ENCODE measurements at regions not wholly inside any gene's neighbourhood (a gene's known extent, or its start where the extent isn't known, plus 50 kb on each side); places are given as distances from the start of the nearest gene placed in this dataset.

GRCh38 chr9:93826209-93826608 lies 128.9 kb downstream of the BARX1 start:
- intact Hi-C loops (cut with DNase I): loop anchor here in 6 of 10 donors (2.0 to 10.0 kb wide), 3 partner anchors 136 to 139 kb away; no protein-coding TSS in a partner anchor
- Histone ChIP-seq H3K4me1 (peaks cover 0 to 10% (median 5%) of the 10 kb centered on the region in 9 donors), H3K36me3 (no peaks in the 10 kb centered on the region), H3K9me3 (peaks cover 0 to 12% (median 0%) of the 10 kb centered on the region in 11 donors), H3K27me3 (peaks cover 0 to 75% (median 58%) of the 10 kb centered on the region in 7 donors), H3K27ac (no peak overlapping the region), H3K4me3 (no peak overlapping the region)
- DNase-seq (no peak), ATAC-seq (no peak)
- WGBS, 2 donors: 23 to 24% methylated on average over 36 of the region's 36 CpGs
- TF ChIP-seq CTCF (IDR thresholded peaks at IDR 0.05): peak in 3 of 9 donors; percentile 9 to 41 (median 14)

GRCh38 chr9:93825348-93826115 lies 129.6 kb downstream of the BARX1 start:
- Histone ChIP-seq H3K4me1 (peaks cover 0 to 10% (median 5%) of the 10 kb centered on the region in 9 donors), H3K9me3 (peaks cover 0 to 12% (median 0%) of the 10 kb centered on the region in 11 donors), H3K27ac (no peak overlapping the region), H3K36me3 (no peaks in the 10 kb centered on the region), H3K27me3 (peaks cover 0 to 81% (median 59%) of the 10 kb centered on the region in 7 donors), H3K4me3 (no peak overlapping the region)
- TF ChIP-seq CTCF (IDR thresholded peaks at IDR 0.05): no peak
- no peak for DNase-seq
- 88% methylated on average over 18 of the region's 18 CpGs for WGBS, 2 donors
- no peak for ATAC-seq
- intact Hi-C loops (cut with DNase I): loop anchor here in 6 of 10 donors (2.0 to 10.0 kb wide), 3 partner anchors 137 to 139 kb away; no protein-coding TSS in a partner anchor

- DNase-seq (no peak), ATAC-seq (no peak)
- no peak overlapping the region for H3K27ac ChIP-seq
- TF ChIP-seq CTCF (IDR thresholded peaks at IDR 0.05): no peak
- no peak overlapping the region for H3K4me3 ChIP-seq
- 70 to 71% methylated on average over 9 of the region's 9 CpGs for WGBS, 2 donors
- intact Hi-C loops (cut with DNase I): loop anchor here in 5 of 10 donors (5.0 to 10.0 kb wide), 2 partner anchors 138 to 140 kb away; no protein-coding TSS in a partner anchor
- H3K27me3 ChIP-seq: peaks cover 0 to 84% (median 62%) of the 10 kb centered on the region in 7 donors
- peaks cover 0 to 12% (median 0%) of the 10 kb centered on the region in 11 donors for H3K9me3 ChIP-seq
- H3K4me1 ChIP-seq: peaks cover 0 to 10% (median 5%) of the 10 kb centered on the region in 9 donors
- H3K36me3 ChIP-seq: no peaks in the 10 kb centered on the region
Observed at GRCh38 chr9:93824386-93825294, 130.5 kb downstream of the BARX1 start.
